ENCODE measurements at regions not wholly inside any gene's neighbourhood (a gene's known extent, or its start where the extent isn't known, plus 50 kb on each side); places are given as distances from the start of the nearest gene placed in this dataset.

DNA sequence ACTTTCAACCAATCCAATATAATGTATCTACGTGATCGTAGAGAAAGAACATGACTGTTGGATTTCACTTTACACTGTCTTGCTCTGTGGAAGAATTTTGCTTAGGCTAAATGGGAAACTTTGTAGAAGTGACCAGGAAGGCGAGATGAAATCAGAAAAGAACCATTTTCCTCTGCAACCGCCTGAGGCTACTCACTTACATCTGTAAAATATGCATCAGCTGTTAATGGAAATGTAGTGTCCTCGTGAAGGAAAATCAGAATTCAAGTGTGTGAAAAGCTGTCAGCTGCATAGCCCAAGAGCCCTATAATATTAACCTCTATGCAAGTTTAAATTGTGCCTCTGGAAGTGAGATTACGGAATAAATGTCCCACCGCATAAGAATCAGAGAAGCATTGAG lies 277.9 kb downstream of the C6orf118 start:
- Mint-ChIP-seq H3K9me3 (ENCODE audit: low read depth, unreplicated experiment) (peaks cover 12% of the 10 kb centered on the region), H3K4me1 (ENCODE audit: low read depth, unreplicated experiment) (no peaks in the 10 kb centered on the region), H3K27me3 (ENCODE audit: unreplicated experiment) (peaks cover 12% of the 10 kb centered on the region), H3K27ac (ENCODE audit: unreplicated experiment) (no peak overlapping the region), H3K36me3 (ENCODE audit: insufficient read depth, unreplicated experiment) (no peaks in the 10 kb centered on the region), H3K4me3 (ENCODE audit: low read depth, unreplicated experiment) (no peak overlapping the region)
- intact Hi-C loops (cut with micrococcal nuclease; ENCODE audit: unreplicated experiment) = no loop called here
- CTCF ChIA-PET = interaction anchor here (0.6 kb wide), 1 partner anchor 1676 kb away, joined by 3 read pairs; no protein-coding TSS in a partner anchor
- BruUV-seq (replicated peaks) = no TSS peak
- TF ChIP-seq, protein P1, sequence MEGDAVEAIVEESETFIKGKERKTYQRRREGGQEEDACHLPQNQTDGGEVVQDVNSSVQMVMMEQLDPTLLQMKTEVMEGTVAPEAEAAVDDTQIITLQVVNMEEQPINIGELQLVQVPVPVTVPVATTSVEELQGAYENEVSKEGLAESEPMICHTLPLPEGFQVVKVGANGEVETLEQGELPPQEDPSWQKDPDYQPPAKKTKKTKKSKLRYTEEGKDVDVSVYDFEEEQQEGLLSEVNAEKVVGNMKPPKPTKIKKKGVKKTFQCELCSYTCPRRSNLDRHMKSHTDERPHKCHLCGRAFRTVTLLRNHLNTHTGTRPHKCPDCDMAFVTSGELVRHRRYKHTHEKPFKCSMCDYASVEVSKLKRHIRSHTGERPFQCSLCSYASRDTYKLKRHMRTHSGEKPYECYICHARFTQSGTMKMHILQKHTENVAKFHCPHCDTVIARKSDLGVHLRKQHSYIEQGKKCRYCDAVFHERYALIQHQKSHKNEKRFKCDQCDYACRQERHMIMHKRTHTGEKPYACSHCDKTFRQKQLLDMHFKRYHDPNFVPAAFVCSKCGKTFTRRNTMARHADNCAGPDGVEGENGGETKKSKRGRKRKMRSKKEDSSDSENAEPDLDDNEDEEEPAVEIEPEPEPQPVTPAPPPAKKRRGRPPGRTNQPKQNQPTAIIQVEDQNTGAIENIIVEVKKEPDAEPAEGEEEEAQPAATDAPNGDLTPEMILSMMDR (IDR thresholded peaks at IDR 0.05; ENCODE audit: unreplicated experiment) = no peak
- DNase-seq = no peak

DNA sequence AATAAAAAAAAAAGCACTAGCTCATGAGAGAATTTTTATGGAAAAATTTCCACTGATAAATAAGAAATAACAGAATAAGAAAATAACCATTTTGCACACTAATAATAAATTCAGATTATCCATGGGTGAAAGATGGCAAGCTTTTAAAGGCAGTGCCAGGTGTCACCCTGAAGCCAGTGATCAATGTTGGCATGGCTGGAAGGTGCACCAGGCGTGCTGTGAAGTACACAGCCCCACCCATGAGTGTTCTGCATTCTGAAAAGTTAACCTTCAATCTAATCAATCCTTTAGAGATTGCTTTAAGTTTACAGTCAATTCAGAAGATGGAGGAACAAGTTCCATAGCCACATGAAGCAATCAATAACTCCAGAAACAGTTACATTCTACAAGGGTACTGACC lies 284.4 kb downstream of the C6orf118 start:
- TF ChIP-seq, protein P1 (IDR thresholded peaks at IDR 0.05; ENCODE audit: unreplicated experiment) = no peak
- Mint-ChIP-seq H3K27ac (ENCODE audit: unreplicated experiment) (no peak overlapping the region), H3K9me3 (ENCODE audit: low read depth, unreplicated experiment) (peaks cover 3% of the 10 kb centered on the region), H3K4me3 (ENCODE audit: low read depth, unreplicated experiment) (no peak overlapping the region), H3K36me3 (ENCODE audit: insufficient read depth, unreplicated experiment) (no peaks in the 10 kb centered on the region), H3K4me1 (ENCODE audit: low read depth, unreplicated experiment) (no peaks in the 10 kb centered on the region), H3K27me3 (ENCODE audit: unreplicated experiment) (no peaks in the 10 kb centered on the region)
- CTCF ChIA-PET = no interaction called here
- DNase-seq = no peak
- intact Hi-C loops (cut with micrococcal nuclease; ENCODE audit: unreplicated experiment) = no loop called here
- BruUV-seq (replicated peaks) = no TSS peak

DNA sequence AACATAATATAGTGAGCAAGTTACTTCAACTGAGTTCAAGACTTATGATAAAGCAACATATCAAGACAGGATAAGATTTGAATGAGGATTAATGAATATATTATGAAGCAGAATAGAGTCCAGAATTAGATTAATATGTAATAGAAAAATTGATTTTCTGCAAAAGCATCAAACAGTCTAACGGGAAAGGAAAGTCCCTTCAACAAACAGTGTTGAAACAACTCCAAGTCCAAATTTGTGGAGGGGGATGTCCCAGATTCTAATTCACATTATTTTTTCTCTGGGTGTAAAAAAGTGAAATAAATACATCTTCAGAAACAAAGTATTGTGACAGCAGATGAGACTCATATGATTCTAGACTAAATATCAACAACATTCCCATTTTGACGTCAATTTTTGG lies 289.7 kb downstream of the C6orf118 start:
- Mint-ChIP-seq H3K27me3 (ENCODE audit: unreplicated experiment) (no peaks in the 10 kb centered on the region), H3K4me3 (ENCODE audit: low read depth, unreplicated experiment) (no peak overlapping the region), H3K4me1 (ENCODE audit: low read depth, unreplicated experiment) (no peaks in the 10 kb centered on the region), H3K36me3 (ENCODE audit: insufficient read depth, unreplicated experiment) (no peaks in the 10 kb centered on the region), H3K9me3 (ENCODE audit: low read depth, unreplicated experiment) (peaks cover 6% of the 10 kb centered on the region), H3K27ac (ENCODE audit: unreplicated experiment) (no peak overlapping the region)
- TF ChIP-seq, protein P1 (IDR thresholded peaks at IDR 0.05; ENCODE audit: unreplicated experiment) = no peak
- CTCF ChIA-PET = no interaction called here
- DNase-seq = no peak
- no TSS peak for BruUV-seq (replicated peaks)
- intact Hi-C loops (cut with micrococcal nuclease; ENCODE audit: unreplicated experiment) = no loop called here

DNA sequence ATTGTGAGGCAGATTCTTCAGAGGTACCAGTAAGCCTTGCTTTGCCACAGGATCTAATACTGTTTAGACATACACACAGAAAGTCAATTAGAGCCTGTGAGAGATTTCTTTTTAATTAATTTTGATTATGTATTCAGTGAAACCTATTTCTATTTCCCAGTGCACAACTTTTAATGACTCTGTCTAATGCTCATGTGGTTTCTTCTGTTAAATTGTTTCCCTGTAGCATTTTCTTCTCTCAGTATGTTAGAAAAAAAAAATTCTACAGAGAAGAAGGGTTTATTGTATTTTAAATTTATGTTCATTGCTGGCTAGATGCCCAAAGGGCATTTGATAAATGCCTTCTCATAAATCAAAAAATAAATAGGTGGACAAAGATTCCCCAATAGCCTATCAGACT lies 293.7 kb downstream of the C6orf118 start:
- H3K27me3 Mint-ChIP-seq (ENCODE audit: unreplicated experiment) = no peaks in the 10 kb centered on the region
- no peak overlapping the region for H3K27ac Mint-ChIP-seq (ENCODE audit: unreplicated experiment)
- H3K9me3 Mint-ChIP-seq (ENCODE audit: low read depth, unreplicated experiment) = peaks cover 3% of the 10 kb centered on the region
- no peaks in the 10 kb centered on the region for H3K36me3 Mint-ChIP-seq (ENCODE audit: insufficient read depth, unreplicated experiment)
- H3K4me1 Mint-ChIP-seq (ENCODE audit: low read depth, unreplicated experiment) = peaks cover 22% of the 10 kb centered on the region
- no peak for DNase-seq
- H3K4me3 Mint-ChIP-seq (ENCODE audit: low read depth, unreplicated experiment) = no peak overlapping the region
- CTCF ChIA-PET = no interaction called here
- intact Hi-C loops (cut with micrococcal nuclease; ENCODE audit: unreplicated experiment) = no loop called here
- BruUV-seq (replicated peaks) = no TSS peak
- TF ChIP-seq, protein P1 (IDR thresholded peaks at IDR 0.05; ENCODE audit: unreplicated experiment) = no peak
